ENCODE measurements at regions not wholly inside any gene's neighbourhood (a gene's known extent, or its start where the extent isn't known, plus 50 kb on each side); places are given as distances from the start of the nearest gene placed in this dataset.

GRCh38 chr12:127533353-127533752, 733.6 kb upstream of the TMEM132C start:
- H3K27ac ChIP-seq: no peak overlapping the region
- H3K27me3 ChIP-seq: no peaks in the 10 kb centered on the region
- TF ChIP-seq POLR2A (IDR thresholded peaks at IDR 0.05): no peak
- TF ChIP-seq, protein P1, sequence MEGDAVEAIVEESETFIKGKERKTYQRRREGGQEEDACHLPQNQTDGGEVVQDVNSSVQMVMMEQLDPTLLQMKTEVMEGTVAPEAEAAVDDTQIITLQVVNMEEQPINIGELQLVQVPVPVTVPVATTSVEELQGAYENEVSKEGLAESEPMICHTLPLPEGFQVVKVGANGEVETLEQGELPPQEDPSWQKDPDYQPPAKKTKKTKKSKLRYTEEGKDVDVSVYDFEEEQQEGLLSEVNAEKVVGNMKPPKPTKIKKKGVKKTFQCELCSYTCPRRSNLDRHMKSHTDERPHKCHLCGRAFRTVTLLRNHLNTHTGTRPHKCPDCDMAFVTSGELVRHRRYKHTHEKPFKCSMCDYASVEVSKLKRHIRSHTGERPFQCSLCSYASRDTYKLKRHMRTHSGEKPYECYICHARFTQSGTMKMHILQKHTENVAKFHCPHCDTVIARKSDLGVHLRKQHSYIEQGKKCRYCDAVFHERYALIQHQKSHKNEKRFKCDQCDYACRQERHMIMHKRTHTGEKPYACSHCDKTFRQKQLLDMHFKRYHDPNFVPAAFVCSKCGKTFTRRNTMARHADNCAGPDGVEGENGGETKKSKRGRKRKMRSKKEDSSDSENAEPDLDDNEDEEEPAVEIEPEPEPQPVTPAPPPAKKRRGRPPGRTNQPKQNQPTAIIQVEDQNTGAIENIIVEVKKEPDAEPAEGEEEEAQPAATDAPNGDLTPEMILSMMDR (IDR thresholded peaks at IDR 0.05): no peak
- no peak overlapping the region for H3K4me3 ChIP-seq
- ATAC-seq (no peak), DNase-seq (no peak)
- H3K4me1 ChIP-seq: no peaks in the 10 kb centered on the region
- H3K9me3 ChIP-seq: peaks cover 0 to 14% (median 0%) of the 10 kb centered on the region in 12 donors
- no peaks in the 10 kb centered on the region for H3K36me3 ChIP-seq
- intact Hi-C loops (cut with DNase I): no loop called here

- DNase-seq (no peak), ATAC-seq (no peak)
- WGBS, 4 donors: 18 to 37% (median 23%) methylated on average over 1 of the region's 1 CpG
- Histone ChIP-seq H3K4me1 (no peaks in the 10 kb centered on the region), H3K4me3 (no peak overlapping the region), H3K27ac (no peak overlapping the region), H3K9me3 (peaks cover 0 to 14% (median 0%) of the 10 kb centered on the region in 12 donors), H3K36me3 (no peaks in the 10 kb centered on the region), H3K27me3 (no peaks in the 10 kb centered on the region)
- intact Hi-C loops (cut with DNase I): no loop called here
- TF ChIP-seq, protein P1 (IDR thresholded peaks at IDR 0.05): no peak
- no peak for TF ChIP-seq POLR2A (IDR thresholded peaks at IDR 0.05)
These were observed 730.0 kb upstream of the TMEM132C start for GRCh38 chr12:127536833-127537428.

GRCh38 chr12:127538316-127538715, 728.7 kb upstream of the TMEM132C start:
- peaks cover 0 to 14% (median 0%) of the 10 kb centered on the region in 12 donors for H3K9me3 ChIP-seq
- H3K36me3 ChIP-seq: no peaks in the 10 kb centered on the region
- no peaks in the 10 kb centered on the region for H3K27me3 ChIP-seq
- DNase-seq (no peak), ATAC-seq (no peak)
- WGBS, 4 donors: 54 to 65% (median 55%) methylated on average over 3 of the region's 3 CpGs
- no peaks in the 10 kb centered on the region for H3K4me1 ChIP-seq
- no peak overlapping the region for H3K4me3 ChIP-seq
- TF ChIP-seq, protein P1 (IDR thresholded peaks at IDR 0.05): no peak
- TF ChIP-seq POLR2A (IDR thresholded peaks at IDR 0.05): no peak
- intact Hi-C loops (cut with DNase I): no loop called here
- no peak overlapping the region for H3K27ac ChIP-seq

GRCh38 chr12:127539226-127539858, 727.6 kb upstream of the TMEM132C start:
- 42 to 65% (median 52%) methylated on average over 12 of the region's 12 CpGs for WGBS, 4 donors
- intact Hi-C loops (cut with DNase I): no loop called here
- H3K4me1 ChIP-seq: no peaks in the 10 kb centered on the region
- H3K4me3 ChIP-seq: no peak overlapping the region
- no peak for ATAC-seq
- no peak for DNase-seq
- peaks cover 0 to 11% (median 0%) of the 10 kb centered on the region in 12 donors for H3K9me3 ChIP-seq
- H3K27me3 ChIP-seq: no peaks in the 10 kb centered on the region
- TF ChIP-seq POLR2A (IDR thresholded peaks at IDR 0.05): no peak
- TF ChIP-seq, protein P1 (IDR thresholded peaks at IDR 0.05): no peak
- H3K27ac ChIP-seq: no peak overlapping the region
- H3K36me3 ChIP-seq: no peaks in the 10 kb centered on the region

Measured in heart left ventricle (tissue), 16 donors.